SK-N-SH treated with all-trans-retinoic acid at 6 μM for 48 hours (cell line): ENCODE measurements at regions not wholly inside any gene's neighbourhood (a gene's known extent, or its start where the extent isn't known, plus 50 kb on each side); places are given as distances from the start of the nearest gene placed in this dataset.

ENCODE experiments used
- ZC3H10 ChIP-seq: fragments of 250-450 bp; sonication (Bioruptor Pico); IDR thresholded peaks from 2 replicates; pipeline ENCODE4 v1.5.1; 2021; ENCODE audit warnings: mild to moderate bottlenecking, moderate library complexity
- ZFP3 ChIP-seq: fragments of 250-450 bp; sonication (Bioruptor Pico); IDR thresholded peaks from 2 replicates; pipeline ENCODE4 v1.5.0; 2020; ENCODE audit warnings: mild to moderate bottlenecking, moderate library complexity

DNA sequence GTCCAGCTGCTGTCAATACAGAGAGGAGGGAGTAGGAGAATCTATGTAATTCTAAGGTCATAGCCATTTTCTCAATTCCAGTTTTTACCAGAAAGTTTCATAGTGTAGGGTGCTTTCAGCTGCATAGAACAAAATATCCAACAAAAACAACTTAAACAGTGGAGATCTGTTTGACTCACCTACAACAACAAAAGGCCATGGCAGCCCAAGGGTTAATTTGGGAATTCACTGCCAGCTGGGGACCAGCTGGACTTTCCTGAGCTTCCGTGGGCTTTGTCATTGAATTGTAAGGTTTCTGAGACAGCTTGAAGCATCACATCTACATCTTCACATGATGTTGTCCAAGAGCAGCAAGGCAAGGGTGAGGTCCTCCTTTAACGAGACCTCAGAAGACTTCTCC lies 512.7 kb downstream of the IRS1 start:
- TF ChIP-seq ZC3H10 (CRISPR knock-in tag) (no peak), ZFP3 (CRISPR knock-in tag) (no peak)
